SJCRH30 (cell line): ENCODE measurements at regions not wholly inside any gene's neighbourhood (a gene's known extent, or its start where the extent isn't known, plus 50 kb on each side); places are given as distances from the start of the nearest gene placed in this dataset.
A peak's percentile ranks its signal among the peaks of the same experiment; 100 is the strongest.

ENCODE experiments used
- DNase-seq, 2 experiments: peaks; one replicate each; pipeline ENCODE4 v3.0.0-alpha.2; 2015 to 2020
- H3K27ac ChIP-seq: fragments of 250-450 bp; sonication (Bioruptor Pico); 2 replicates; pipeline ENCODE4 v1.5.1; 2020; ENCODE audit warnings: mild to moderate bottlenecking, moderate library complexity
- H3K27me3 ChIP-seq: fragments of 250-450 bp; sonication (Bioruptor Pico); 2 replicates; pipeline ENCODE4 v1.5.1; 2020; ENCODE audit warnings: mild to moderate bottlenecking, moderate library complexity
- H3K36me3 ChIP-seq: fragments of 250-450 bp; sonication (Bioruptor Pico); 2 replicates; pipeline ENCODE4 v1.5.1; 2020; ENCODE audit warnings: mild to moderate bottlenecking, moderate library complexity
- H3K4me1 ChIP-seq: fragments of 250-450 bp; sonication (Bioruptor Pico); 2 replicates; pipeline ENCODE4 v1.5.1; 2020; ENCODE audit warnings: mild to moderate bottlenecking, moderate library complexity
- H3K4me3 ChIP-seq: fragments of 250-450 bp; sonication (Bioruptor Pico); 2 replicates; pipeline ENCODE4 v1.5.1; 2020; ENCODE audit warnings: mild to moderate bottlenecking, moderate library complexity
- H3K9me3 ChIP-seq: fragments of 250-450 bp; sonication (Bioruptor Pico); replicated peaks from 2 replicates; pipeline ENCODE4 v1.5.1; 2020; ENCODE audit warnings: mild to moderate bottlenecking, moderate library complexity

GRCh38 chr1:213362598-213362997, 311.6 kb downstream of the RPS6KC1 start:
- H3K27me3 ChIP-seq = no peaks in the 10 kb centered on the region
- H3K36me3 ChIP-seq = no peaks in the 10 kb centered on the region
- 0 out of 2 replicates have a peak, but pooled peaks cover 4% of the 10 kb centered on the region for H3K9me3 ChIP-seq
- peaks cover 11% of the 10 kb centered on the region for H3K4me1 ChIP-seq
- no peak overlapping the region for H3K4me3 ChIP-seq
- no peak for DNase-seq
- H3K27ac ChIP-seq = no peak overlapping the region

- H3K9me3 ChIP-seq = no peaks in the 10 kb centered on the region
- H3K4me3 ChIP-seq = no peak overlapping the region
- peak overlapping the region; percentile 13 for H3K27ac ChIP-seq
- no peaks in the 10 kb centered on the region for H3K27me3 ChIP-seq
- no peaks in the 10 kb centered on the region for H3K36me3 ChIP-seq
- H3K4me1 ChIP-seq = peaks cover 20% of the 10 kb centered on the region
- DNase-seq = peak; percentile 73 to 91
Observed at GRCh38 chr1:213366141-213366831, 315.2 kb downstream of the RPS6KC1 start.

- no peak overlapping the region for H3K4me3 ChIP-seq
Observed at GRCh38 chr1:213369465-213369864, 318.4 kb downstream of the RPS6KC1 start.

GRCh38 chr1:213370523-213370922, 319.5 kb downstream of the RPS6KC1 start:
- H3K27ac ChIP-seq = no peak overlapping the region
- H3K9me3 ChIP-seq = no peaks in the 10 kb centered on the region
- H3K36me3 ChIP-seq = no peaks in the 10 kb centered on the region
- no peak overlapping the region for H3K4me3 ChIP-seq
- DNase-seq = no peak
- no peaks in the 10 kb centered on the region for H3K27me3 ChIP-seq
- H3K4me1 ChIP-seq = peaks cover 20% of the 10 kb centered on the region

More at GRCh38 chr1:213369465-213369864, 318.4 kb downstream of the RPS6KC1 start:
- Histone ChIP-seq H3K4me1 (peaks cover 20% of the 10 kb centered on the region), H3K27ac (no peak overlapping the region), H3K36me3 (no peaks in the 10 kb centered on the region), H3K9me3 (no peaks in the 10 kb centered on the region), H3K27me3 (no peaks in the 10 kb centered on the region)
- peak; percentile 58 to 81 for DNase-seq

GRCh38 chr1:213371525-213371846, 320.4 kb downstream of the RPS6KC1 start:
- H3K4me3 ChIP-seq = no peak overlapping the region
- no peaks in the 10 kb centered on the region for H3K9me3 ChIP-seq
- no peak for DNase-seq
- H3K27me3 ChIP-seq = no peaks in the 10 kb centered on the region
- H3K27ac ChIP-seq = no peak overlapping the region
- peaks cover 12% of the 10 kb centered on the region for H3K4me1 ChIP-seq
- no peaks in the 10 kb centered on the region for H3K36me3 ChIP-seq

- Histone ChIP-seq H3K36me3 (no peaks in the 10 kb centered on the region), H3K27me3 (no peaks in the 10 kb centered on the region), H3K4me1 (peaks cover 9% of the 10 kb centered on the region; the same call in 1 of the 2 replicates), H3K9me3 (no peaks in the 10 kb centered on the region), H3K4me3 (no peak overlapping the region), H3K27ac (no peak overlapping the region)
- no peak for DNase-seq
Observed at GRCh38 chr1:213371847-213372619, 321.0 kb downstream of the RPS6KC1 start.

- peak; percentile 74 to 91 for DNase-seq
- no peak overlapping the region for H3K27ac ChIP-seq
- no peaks in the 10 kb centered on the region for H3K9me3 ChIP-seq
- H3K36me3 ChIP-seq = no peaks in the 10 kb centered on the region
- no peak overlapping the region for H3K4me3 ChIP-seq
- peaks cover 5% of the 10 kb centered on the region; the same call in 1 of the 2 replicates for H3K4me1 ChIP-seq
- H3K27me3 ChIP-seq = no peaks in the 10 kb centered on the region
Observed at GRCh38 chr1:213374369-213374768, 323.3 kb downstream of the RPS6KC1 start.

GRCh38 chr1:213375002-213375401, 324.0 kb downstream of the RPS6KC1 start:
- DNase-seq = no peak
- Histone ChIP-seq H3K9me3 (no peaks in the 10 kb centered on the region), H3K4me3 (no peak overlapping the region), H3K27ac (no peak overlapping the region), H3K27me3 (no peaks in the 10 kb centered on the region), H3K4me1 (no peaks in the 10 kb centered on the region), H3K36me3 (no peaks in the 10 kb centered on the region)

- no peak for DNase-seq
- Histone ChIP-seq H3K4me3 (no peak overlapping the region), H3K27me3 (no peaks in the 10 kb centered on the region), H3K9me3 (no peaks in the 10 kb centered on the region), H3K27ac (no peak overlapping the region), H3K4me1 (no peaks in the 10 kb centered on the region), H3K36me3 (no peaks in the 10 kb centered on the region)
Observed at GRCh38 chr1:213376862-213377372, 325.9 kb downstream of the RPS6KC1 start.

GRCh38 chr1:213380865-213381264, 329.8 kb downstream of the RPS6KC1 start:
- H3K36me3 ChIP-seq = no peaks in the 10 kb centered on the region
- H3K4me3 ChIP-seq = no peak overlapping the region
- H3K27ac ChIP-seq = no peak overlapping the region
- no peaks in the 10 kb centered on the region for H3K9me3 ChIP-seq
- DNase-seq = no peak
- no peaks in the 10 kb centered on the region for H3K27me3 ChIP-seq
- no peaks in the 10 kb centered on the region for H3K4me1 ChIP-seq

GRCh38 chr1:213381572-213382084, 330.6 kb downstream of the RPS6KC1 start:
- peak; percentile 62 to 68 for DNase-seq
- H3K27ac ChIP-seq = no peak overlapping the region

GRCh38 chr1:213383465-213383864, 332.4 kb downstream of the RPS6KC1 start:
- Histone ChIP-seq H3K9me3 (no peaks in the 10 kb centered on the region), H3K27me3 (no peaks in the 10 kb centered on the region), H3K4me1 (no peaks in the 10 kb centered on the region), H3K4me3 (no peak overlapping the region), H3K36me3 (no peaks in the 10 kb centered on the region), H3K27ac (no peak overlapping the region)
- no peak for DNase-seq

More at GRCh38 chr1:213381572-213382084, 330.6 kb downstream of the RPS6KC1 start:
- H3K4me3 ChIP-seq = peak overlapping the region; percentile 38
- H3K36me3 ChIP-seq = no peaks in the 10 kb centered on the region
- H3K9me3 ChIP-seq = no peaks in the 10 kb centered on the region
- no peaks in the 10 kb centered on the region for H3K4me1 ChIP-seq
- no peaks in the 10 kb centered on the region for H3K27me3 ChIP-seq

- no peak for DNase-seq
- H3K27ac ChIP-seq = no peak overlapping the region
- no peaks in the 10 kb centered on the region for H3K36me3 ChIP-seq
- H3K4me3 ChIP-seq = no peak overlapping the region
- H3K4me1 ChIP-seq = no peaks in the 10 kb centered on the region
- H3K27me3 ChIP-seq = no peaks in the 10 kb centered on the region
- no peaks in the 10 kb centered on the region for H3K9me3 ChIP-seq
Observed at GRCh38 chr1:213385201-213385600, 334.2 kb downstream of the RPS6KC1 start.

- Histone ChIP-seq H3K4me1 (no peaks in the 10 kb centered on the region), H3K27ac (no peak overlapping the region), H3K9me3 (no peaks in the 10 kb centered on the region), H3K4me3 (no peak overlapping the region), H3K36me3 (no peaks in the 10 kb centered on the region), H3K27me3 (no peaks in the 10 kb centered on the region)
- DNase-seq = no peak
Observed at GRCh38 chr1:213385806-213386324, 334.8 kb downstream of the RPS6KC1 start.
